Ascending aorta (tissue), 2 donors: ENCODE measurements at regions not wholly inside any gene's neighbourhood (a gene's known extent, or its start where the extent isn't known, plus 50 kb on each side); places are given as distances from the start of the nearest gene placed in this dataset.

Experiments
- DNase-seq, 2 donors: peaks; one replicate each; pipeline ENCODE4 v3.0.0-alpha.2; 2019; ENCODE audit warnings: low spot score in 2 of 2
- H3K27ac ChIP-seq, 2 donors: fragments of 200-600 bp; sonication (generic); one replicate each; pipeline ENCODE4 v1.5.1; 2016 to 2017; ENCODE audit warnings: mild to moderate bottlenecking in 1 of 2
- H3K27me3 ChIP-seq: fragments of 200-600 bp; sonication (generic); one replicate; pipeline ENCODE4 v1.5.1; 2017
- H3K36me3 ChIP-seq, 2 donors: fragments of 200-600 bp; sonication (generic); one replicate each; pipeline ENCODE4 v1.5.1; 2016
- H3K4me1 ChIP-seq, 2 donors: fragments of 200-600 bp; sonication (generic); one replicate each; pipeline ENCODE4 v1.5.1; 2016 to 2017; ENCODE audit warnings: mild to moderate bottlenecking in 1 of 2
- H3K4me3 ChIP-seq, 2 donors: fragments of 200-600 bp; sonication (generic); one replicate each; pipeline ENCODE4 v1.5.1; 2016 to 2017; ENCODE audit warnings: mild to moderate bottlenecking in 1 of 2
- H3K9me3 ChIP-seq, 2 donors: fragments of 200-600 bp; sonication (generic); one replicate each; pipeline ENCODE4 v1.5.1; 2016
- intact Hi-C: fragments of 100-400 bp; cut with DNase I; formaldehyde crosslinking; loops from one replicate; pipeline ENCODE4 v1.15.1; 2023
- TF ChIP-seq, protein P1 (sequence below), 3 experiments: fragments of 200-600 bp in 2 of 3; fragments of 450-650 bp in 1 of 3; sonication (generic) in 2 of 3; IDR thresholded peaks; one replicate each; pipeline ENCODE4 v1.5.1; 2016 to 2019; ENCODE audit warnings: antibody characterized with exemption in 3 of 3, mild to moderate bottlenecking in 1 of 3, moderate library complexity in 1 of 3

DNA sequence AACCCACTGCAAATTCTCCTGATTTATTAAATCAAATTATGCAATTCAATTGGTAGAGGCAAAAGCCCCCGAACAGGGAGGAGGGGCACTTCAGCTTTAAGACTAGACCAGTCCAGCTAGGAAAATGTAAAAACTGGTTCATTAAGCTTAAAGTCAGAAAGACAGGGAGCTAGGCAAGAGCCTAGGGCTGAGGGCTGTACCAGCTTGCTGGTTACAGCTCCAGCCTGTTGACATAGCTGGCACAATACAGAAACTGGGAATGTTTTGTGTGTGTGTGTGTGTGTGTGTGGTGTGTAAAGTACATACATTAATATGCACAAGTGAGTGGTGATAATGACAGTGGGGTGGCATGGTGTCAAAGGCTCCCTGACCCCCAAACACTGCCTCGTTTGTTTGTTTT, 307.0 kb upstream of the CELF4 start:
- no peaks in the 10 kb centered on the region for H3K4me1 ChIP-seq
- H3K27ac ChIP-seq, result no peak overlapping the region
- intact Hi-C loops, result no loop called here
- TF ChIP-seq, protein P1, sequence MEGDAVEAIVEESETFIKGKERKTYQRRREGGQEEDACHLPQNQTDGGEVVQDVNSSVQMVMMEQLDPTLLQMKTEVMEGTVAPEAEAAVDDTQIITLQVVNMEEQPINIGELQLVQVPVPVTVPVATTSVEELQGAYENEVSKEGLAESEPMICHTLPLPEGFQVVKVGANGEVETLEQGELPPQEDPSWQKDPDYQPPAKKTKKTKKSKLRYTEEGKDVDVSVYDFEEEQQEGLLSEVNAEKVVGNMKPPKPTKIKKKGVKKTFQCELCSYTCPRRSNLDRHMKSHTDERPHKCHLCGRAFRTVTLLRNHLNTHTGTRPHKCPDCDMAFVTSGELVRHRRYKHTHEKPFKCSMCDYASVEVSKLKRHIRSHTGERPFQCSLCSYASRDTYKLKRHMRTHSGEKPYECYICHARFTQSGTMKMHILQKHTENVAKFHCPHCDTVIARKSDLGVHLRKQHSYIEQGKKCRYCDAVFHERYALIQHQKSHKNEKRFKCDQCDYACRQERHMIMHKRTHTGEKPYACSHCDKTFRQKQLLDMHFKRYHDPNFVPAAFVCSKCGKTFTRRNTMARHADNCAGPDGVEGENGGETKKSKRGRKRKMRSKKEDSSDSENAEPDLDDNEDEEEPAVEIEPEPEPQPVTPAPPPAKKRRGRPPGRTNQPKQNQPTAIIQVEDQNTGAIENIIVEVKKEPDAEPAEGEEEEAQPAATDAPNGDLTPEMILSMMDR (IDR thresholded peaks at IDR 0.05), result no peak
- no peaks in the 10 kb centered on the region for H3K36me3 ChIP-seq
- no peaks in the 10 kb centered on the region for H3K27me3 ChIP-seq
- H3K4me3 ChIP-seq, result no peak overlapping the region
- no peak for DNase-seq
- H3K9me3 ChIP-seq, result no peaks in the 10 kb centered on the region

DNA sequence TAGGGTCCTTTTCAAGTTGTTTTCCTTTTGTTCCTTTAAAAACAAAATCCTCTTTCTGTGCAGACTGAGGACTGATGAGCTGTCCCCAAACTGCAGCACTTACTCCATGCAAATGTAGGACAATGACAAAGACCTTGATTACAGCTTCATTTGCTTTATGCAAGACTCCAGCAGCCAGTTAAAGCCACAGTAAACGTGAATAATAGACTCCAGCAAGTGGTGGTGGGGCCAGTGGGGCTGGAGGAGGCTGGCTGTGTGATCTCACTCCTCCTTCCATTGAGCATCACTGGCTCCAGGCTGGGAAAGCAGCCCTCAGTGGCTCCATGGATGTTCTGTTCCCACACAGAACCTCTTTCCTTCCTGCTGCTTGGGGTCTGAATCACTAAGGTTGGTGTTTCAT, 306.0 kb upstream of the CELF4 start:
- Histone ChIP-seq H3K27ac (no peak overlapping the region), H3K36me3 (no peaks in the 10 kb centered on the region), H3K4me1 (no peaks in the 10 kb centered on the region), H3K27me3 (no peaks in the 10 kb centered on the region), H3K4me3 (no peak overlapping the region), H3K9me3 (no peaks in the 10 kb centered on the region)
- intact Hi-C loops, result no loop called here
- TF ChIP-seq, protein P1 (IDR thresholded peaks at IDR 0.05), result no peak
- DNase-seq, result no peak

DNA sequence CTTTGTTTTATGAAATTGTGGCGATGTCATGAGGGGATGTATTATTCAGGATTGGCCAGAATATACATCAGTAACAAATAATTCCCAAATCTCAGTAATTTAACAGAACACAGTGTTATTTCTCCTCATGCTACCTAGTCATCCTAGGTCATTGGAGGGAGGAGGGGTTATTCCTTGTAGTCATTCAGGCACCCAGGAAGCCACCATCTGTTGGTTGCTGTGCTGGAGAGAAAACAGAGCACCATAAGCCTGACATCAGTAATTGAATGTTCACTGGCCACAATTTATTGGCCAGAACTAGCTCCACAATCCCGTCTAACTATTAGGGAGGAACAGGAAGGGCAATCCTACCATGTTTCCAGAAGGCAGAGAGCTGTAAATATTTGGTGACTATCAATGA, 303.5 kb upstream of the CELF4 start:
- intact Hi-C loops, result no loop called here
- TF ChIP-seq, protein P1 (IDR thresholded peaks at IDR 0.05), result no peak
- Histone ChIP-seq H3K36me3 (no peaks in the 10 kb centered on the region), H3K4me3 (no peak overlapping the region), H3K27ac (no peak overlapping the region), H3K9me3 (no peaks in the 10 kb centered on the region), H3K27me3 (no peaks in the 10 kb centered on the region), H3K4me1 (no peaks in the 10 kb centered on the region)
- DNase-seq, result no peak

DNA sequence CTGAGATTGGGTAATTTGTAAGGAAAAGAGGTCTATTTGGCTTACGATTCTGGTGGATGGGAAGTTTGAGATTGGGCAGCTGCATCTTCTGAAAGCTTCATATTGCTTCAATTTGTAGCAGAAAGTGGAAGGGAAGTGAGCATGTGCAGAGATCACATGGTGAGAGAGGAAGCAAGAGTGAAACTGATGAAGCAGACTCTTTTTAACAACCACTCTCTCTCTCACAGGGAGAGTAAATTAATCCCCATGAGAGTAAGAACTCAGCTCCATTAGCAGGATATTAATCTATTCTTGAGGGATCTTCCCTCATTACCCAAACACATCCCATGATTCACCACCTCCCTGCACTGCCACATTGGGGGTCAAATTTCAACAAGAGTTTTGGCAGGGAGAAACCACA, 298.5 kb upstream of the CELF4 start:
- Histone ChIP-seq H3K4me1 (no peaks in the 10 kb centered on the region), H3K36me3 (no peaks in the 10 kb centered on the region), H3K4me3 (no peak overlapping the region), H3K27ac (no peak overlapping the region), H3K9me3 (no peaks in the 10 kb centered on the region), H3K27me3 (no peaks in the 10 kb centered on the region)
- DNase-seq, result no peak
- intact Hi-C loops, result no loop called here
- TF ChIP-seq, protein P1 (IDR thresholded peaks at IDR 0.05), result no peak

DNA sequence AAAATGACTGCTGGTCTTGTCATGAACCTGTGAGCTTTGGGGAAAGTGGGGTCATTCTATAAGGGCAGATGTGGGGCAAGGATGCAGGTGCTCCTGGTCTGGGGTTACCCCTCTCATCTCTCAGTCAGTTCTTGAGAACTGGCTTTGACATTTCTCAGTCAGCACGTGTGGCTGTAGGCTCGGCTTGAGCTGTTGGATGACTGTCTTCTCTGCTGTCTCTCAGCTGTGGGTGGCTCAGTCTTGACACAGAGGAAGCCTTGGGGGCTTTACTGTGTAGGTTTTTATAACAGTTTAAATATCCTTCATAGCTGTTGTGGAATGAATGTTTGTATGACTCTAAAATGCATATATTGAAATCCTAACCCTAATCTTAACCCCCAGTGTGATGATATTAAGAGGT, 296.4 kb upstream of the CELF4 start:
- DNase-seq, result no peak
- no peak overlapping the region for H3K27ac ChIP-seq
- H3K9me3 ChIP-seq, result no peaks in the 10 kb centered on the region
- no peaks in the 10 kb centered on the region for H3K36me3 ChIP-seq
- H3K27me3 ChIP-seq, result no peaks in the 10 kb centered on the region
- intact Hi-C loops, result no loop called here
- TF ChIP-seq, protein P1 (IDR thresholded peaks at IDR 0.05), result no peak
- no peaks in the 10 kb centered on the region for H3K4me1 ChIP-seq
- no peak overlapping the region for H3K4me3 ChIP-seq

DNA sequence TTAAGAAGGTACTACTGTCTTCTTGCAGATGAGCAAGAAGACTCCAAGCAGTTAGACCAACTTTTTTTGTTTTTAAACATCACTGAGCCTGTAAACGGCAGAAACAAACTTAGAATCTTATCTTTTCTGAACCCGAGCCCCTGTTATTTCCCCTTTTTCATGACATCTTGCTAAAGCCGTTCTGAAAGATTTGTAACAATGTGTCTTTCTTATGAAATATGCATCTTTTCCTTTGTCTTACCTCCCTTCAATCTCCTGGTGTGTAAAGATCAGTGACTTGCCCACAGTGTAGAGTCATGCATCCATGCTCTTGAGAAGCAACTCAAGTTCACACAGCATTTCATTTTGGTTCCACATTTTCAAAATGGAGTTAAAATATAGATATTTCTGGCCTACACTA, 288.8 kb upstream of the CELF4 start:
- no peaks in the 10 kb centered on the region for H3K36me3 ChIP-seq
- no peaks in the 10 kb centered on the region for H3K4me1 ChIP-seq
- no peak overlapping the region for H3K27ac ChIP-seq
- no peaks in the 10 kb centered on the region for H3K9me3 ChIP-seq
- H3K27me3 ChIP-seq, result no peaks in the 10 kb centered on the region
- no peak overlapping the region for H3K4me3 ChIP-seq
- intact Hi-C loops, result no loop called here
- TF ChIP-seq, protein P1 (IDR thresholded peaks at IDR 0.05), result no peak
- DNase-seq, result no peak
